Right kidney (tissue), 1 donor: ENCODE measurements at regions not wholly inside any gene's neighbourhood (a gene's known extent, or its start where the extent isn't known, plus 50 kb on each side); places are given as distances from the start of the nearest gene placed in this dataset.

ENCODE experiments used
- DNase-seq: peaks from one replicate; pipeline ENCODE4 v3.0.0-alpha.2; 2016

DNA sequence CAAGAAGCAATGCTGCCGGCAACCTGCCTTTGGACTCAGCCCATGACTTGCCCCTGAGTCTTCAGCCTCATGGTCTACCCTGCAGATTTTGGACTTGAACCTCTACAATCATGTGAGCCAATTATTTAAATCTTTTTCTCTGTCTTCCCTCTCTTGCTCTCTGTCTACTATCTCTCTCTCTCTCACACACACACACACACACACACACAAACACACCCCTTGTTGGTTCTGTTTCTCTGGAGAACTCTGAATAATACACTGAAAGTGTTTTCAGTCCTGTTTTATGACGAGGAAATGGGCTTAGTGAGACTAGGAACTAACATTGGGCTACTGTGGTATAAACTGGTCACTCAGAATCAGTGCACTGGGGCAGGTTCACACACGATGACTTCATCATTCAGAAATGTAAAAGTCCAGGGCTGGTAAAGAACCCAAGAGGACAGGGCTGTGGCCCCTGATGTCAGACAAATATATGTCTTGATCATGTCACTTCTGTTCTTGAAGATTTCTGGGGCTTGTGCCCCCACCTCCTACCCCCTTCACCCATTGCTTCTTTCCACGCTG lies 266.1 kb upstream of the SIX2 start:
- no peak for DNase-seq

DNA sequence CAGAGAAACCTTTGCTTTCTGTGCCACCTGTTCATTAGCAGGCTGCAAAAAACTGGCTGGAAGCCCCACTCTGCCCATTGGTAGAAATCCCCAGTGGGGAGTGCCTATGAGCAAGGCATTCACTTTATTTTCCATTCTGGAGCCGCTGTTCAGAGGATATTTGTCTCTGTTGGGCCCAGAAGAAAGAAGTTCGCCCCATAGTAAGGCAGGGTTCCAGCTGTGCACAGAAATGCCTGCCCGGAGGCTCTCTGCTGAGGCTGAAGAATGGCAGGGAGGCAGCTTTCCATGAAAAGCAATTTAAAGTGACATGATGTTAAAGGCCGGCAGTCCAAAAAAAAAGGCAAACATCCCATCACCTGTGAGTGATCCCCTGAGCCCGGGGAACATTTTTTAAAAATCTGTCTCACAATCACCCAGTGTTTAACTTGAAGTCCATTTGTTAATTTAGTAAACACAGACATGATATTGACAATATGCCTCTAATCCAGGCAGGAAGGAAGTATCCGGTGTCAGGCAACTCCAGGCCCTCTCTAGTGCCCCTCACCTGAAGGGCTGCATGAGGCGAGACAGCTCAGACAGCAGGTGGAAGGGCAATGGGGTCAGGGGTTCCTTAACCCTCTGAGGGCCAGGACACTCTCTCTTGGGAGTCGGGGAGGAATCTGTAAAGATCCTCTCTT lies 265.1 kb upstream of the SIX2 start:
- DNase-seq: no peak

DNA sequence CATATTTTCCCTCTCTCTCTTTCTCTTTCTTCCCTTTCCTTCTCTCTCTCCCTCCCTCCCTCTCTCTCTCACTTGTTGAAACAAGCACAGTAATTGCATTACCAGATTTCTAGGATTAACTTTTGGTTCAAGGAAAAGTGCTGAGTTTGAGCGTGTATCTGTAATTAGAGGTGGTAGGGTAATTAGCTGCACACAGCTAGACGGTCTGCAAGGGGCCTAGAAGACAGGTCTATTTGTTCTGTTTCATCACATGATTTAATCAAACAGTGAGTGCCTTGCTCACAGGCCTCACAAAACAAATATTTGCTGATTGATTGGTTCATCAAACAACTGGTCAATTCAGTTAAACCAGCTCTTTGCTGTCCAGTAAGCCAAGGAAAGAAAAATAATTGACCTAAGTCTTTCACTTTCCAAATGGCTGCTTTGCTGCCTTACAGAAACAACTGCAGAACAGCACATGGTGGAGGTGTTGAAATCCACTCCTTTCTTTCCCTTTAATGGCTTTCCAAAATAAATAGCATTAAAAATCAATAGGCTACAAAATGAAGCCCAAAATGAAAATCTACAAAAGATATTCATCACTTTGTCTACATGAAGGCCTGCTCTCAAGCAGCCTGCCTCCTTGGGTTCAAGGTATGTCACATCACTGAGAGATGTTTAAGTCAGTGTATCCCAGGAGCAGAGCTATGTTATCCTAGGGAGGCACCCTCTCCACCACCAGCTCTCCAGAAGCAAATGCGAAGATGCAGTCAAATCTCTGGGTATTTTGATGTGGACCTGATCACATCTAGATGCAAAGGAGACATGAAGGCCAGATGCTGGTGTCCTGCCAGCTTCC lies 264.4 kb upstream of the SIX2 start:
- no peak for DNase-seq

DNA sequence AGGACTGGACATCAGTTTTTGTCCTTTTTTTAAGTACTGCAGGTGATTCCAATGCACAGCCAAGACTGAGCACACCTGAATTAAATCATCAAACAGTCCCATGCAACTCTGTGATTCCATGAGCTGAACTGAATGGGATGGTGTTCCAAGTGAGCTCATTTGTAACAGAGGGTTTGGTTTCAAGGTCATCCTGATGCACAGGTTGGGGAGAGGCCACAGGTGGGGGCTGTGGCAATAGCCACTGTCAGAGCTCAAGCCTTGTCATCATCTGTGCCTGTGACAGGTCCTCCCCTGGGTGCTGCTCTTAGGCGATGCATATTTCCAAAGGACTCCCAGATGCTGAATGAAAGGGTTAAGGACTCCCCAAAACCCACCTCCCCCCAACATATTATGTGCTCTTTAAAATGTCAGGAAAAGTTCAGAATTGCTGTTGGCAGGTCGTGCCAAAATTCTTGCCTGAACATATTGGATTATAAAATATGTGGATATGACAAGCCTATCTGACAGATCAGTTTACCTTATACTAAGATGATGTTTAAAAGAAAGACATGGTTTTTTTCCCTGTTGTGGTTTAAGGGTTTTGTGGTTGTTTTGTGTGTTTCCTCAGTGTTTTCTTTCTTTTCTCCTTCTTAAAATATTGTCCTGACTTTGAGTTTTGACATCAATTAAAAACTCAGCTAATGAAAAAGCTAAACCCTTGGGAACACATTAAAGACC lies 263.5 kb upstream of the SIX2 start:
- no peak for DNase-seq

DNA sequence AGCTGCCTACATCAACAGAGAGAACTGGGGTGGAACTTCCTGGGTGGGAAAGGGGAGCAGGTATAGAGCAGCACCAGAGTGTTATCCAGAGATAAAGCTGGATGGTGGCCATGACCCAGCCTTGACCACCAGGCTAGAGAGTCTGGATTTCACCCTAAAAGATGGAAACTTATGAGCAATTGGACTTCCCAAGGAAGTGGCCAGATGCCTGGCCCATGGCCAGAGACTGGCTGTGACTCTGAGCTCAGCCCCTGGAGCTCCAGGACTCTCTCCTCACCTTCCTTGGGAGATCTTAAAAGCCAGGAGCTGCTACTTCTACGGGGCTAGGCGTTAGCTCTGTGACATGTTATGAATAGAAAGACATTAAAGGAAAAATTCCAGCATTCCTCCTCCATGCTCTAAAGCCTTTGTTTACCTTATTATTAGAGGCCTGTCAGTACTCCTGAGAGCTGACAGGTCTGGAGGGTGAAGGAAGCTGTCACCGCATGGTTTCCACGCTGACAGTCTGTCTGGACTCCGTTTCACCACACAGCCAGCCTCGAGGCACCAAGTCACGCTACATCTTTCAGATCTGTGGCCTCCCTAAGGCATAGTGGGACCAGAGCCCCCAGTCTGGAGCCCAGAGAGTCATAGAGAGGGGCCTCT lies 260.0 kb upstream of the SIX2 start:
- DNase-seq: no peak

- DNase-seq: no peak
Measured at GRCh38 chr2:45268631-45269030, 259.4 kb upstream of the SIX2 start.

GRCh38 chr2:45267062-45267792 lies 258.0 kb upstream of the SIX2 start:
- DNase-seq: no peak

DNA sequence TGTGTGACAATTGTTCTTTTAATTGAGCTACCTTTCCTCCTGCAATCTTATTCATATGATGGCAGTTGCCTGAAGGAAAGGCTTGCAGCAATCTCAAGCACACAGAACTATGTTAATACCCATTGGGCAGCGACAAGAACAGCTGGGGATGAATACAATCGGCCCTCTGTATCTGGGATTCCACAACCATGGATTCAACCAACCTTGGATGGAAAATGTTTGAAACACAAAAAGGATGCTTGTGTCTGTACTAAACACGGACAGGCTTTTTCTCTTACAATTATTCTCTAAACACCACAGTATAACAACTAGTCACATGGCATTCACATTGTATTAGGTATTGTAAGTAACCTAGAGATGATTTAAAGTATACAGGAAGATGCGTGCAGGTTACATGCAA lies 256.1 kb upstream of the SIX2 start:
- DNase-seq: no peak

GRCh38 chr2:45264227-45265225 lies 255.3 kb upstream of the SIX2 start:
- no peak for DNase-seq

DNA sequence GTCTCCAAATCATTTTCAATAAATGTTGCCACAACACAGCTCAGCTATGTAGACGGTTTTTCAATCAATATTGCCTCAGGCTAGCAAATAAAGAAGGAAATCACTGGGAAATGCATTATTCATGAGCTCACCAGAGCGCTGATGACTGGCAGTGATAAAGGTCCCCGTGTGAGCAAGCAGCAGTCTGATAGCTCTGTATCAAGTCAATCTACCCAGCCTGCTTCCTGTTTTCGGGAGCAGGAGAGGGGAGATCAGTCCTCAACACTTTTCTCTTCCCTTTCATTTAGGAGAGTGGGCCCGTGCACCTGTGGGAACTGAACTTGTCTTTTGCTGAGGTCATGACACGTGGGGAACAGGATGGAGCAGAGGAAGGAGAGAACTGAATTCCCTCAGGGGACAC lies 253.9 kb upstream of the SIX2 start:
- DNase-seq: no peak

GRCh38 chr2:45261746-45262145 lies 252.5 kb upstream of the SIX2 start:
- no peak for DNase-seq

DNA sequence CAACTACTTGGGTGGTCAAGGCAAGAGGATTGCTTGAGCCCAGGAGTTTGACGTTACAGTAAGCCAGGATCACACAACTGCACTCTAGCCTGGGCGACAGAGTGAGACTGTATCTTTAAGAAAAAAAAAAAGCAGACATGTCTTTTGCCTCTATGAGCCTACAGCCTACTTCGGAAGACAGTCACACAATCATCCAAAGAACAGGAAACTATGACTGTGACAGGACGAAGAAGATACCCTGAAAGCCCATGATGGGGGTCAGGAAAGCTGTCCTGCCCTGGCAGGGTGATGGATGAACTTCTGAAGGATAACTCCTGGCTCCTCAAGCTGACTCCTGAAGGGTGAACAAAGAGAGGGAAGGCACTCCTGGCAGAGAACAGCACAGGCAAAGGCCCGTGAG lies 251.7 kb upstream of the SIX2 start:
- no peak for DNase-seq

DNA sequence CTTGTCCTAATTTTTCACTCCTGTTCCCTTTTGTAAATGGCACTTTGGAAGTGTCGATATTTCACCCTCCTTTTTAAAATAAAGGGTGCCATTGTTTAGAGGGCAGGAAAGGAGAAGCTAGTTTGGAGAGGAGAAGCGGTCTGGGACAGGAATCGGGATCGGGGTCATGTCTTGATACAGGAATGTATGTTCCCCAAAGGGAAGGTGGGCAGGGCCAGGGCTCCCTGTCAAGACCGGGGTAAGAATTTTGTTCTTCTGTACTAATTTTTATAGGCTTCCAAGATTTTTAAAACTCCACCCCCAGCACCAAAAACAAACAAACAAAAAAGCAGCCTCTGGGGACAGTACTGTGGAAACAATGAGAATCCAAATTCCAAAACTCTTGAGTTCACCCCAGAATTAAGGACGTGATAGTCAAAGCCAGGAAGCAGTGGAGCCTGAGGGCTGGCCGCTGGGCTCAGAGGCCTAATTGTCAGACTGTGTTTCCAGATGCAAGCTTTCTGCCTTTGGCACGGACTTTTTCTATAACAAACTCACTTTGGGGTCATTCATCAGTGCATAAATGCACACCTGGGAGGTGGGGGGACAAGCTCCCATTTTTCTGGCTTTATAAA lies 250.4 kb upstream of the SIX2 start:
- no peak for DNase-seq

DNA sequence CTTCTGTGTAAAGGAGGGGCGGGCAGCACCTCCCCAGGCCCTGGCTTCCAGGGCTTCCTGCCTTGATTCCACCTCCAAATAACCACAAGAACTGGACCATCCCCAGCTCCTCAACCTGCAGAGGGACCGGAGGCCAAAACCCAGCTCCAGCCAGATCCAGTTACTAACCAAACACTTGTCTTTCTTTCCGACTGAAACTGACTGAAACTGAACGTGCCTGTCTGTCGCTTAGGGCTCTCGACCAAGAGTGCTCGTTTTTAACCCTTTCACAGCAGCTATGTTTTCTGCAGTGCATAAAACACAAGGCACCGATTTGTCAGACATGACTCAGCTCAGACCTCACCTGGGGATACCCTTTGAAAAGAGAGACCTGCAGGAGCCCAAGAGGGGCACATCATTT lies 249.9 kb upstream of the SIX2 start:
- DNase-seq: no peak

GRCh38 chr2:45258311-45258710 lies 249.1 kb upstream of the SIX2 start:
- DNase-seq: no peak

GRCh38 chr2:45257820-45258219 lies 248.6 kb upstream of the SIX2 start:
- DNase-seq: no peak

- DNase-seq: no peak
Measured at GRCh38 chr2:45256867-45257641, 247.8 kb upstream of the SIX2 start.

GRCh38 chr2:45256173-45256866 lies 247.1 kb upstream of the SIX2 start:
- DNase-seq: no peak

DNA sequence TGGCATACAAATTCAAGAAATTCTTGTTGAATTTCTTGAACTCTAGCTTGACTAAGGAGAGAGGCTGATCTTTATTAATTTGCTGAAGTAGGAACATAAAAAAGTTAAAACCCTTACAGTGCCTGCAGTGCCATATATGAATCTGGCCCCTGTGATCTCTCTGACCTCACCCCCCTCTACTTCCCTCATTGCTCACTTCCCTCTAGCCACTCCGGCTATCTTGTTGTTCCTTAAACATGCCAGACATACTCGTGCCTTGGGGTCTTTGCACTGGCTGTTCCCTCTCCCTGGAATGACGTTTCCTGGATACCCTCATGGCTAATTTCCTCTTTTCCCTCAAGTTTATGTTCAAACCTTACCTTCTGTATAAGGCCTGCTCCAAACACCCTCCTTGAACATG lies 246.3 kb upstream of the SIX2 start:
- DNase-seq: no peak
